H9 (cell line): ENCODE measurements at regions not wholly inside any gene's neighbourhood (a gene's known extent, or its start where the extent isn't known, plus 50 kb on each side); places are given as distances from the start of the nearest gene placed in this dataset.
A peak's percentile ranks its signal among the peaks of the same experiment; 100 is the strongest.

ENCODE experiments used
- DNase-seq: peaks from one replicate; pipeline ENCODE4 v3.0.0-alpha.2; 2017
- H2AFZ ChIP-seq: one replicate; pipeline ENCODE4 v1.6.1; 2013; ENCODE audit warnings: mild to moderate bottlenecking, low read length, control low read depth, moderate library complexity
- H2AK5ac ChIP-seq: 2 replicates; pipeline ENCODE4 v1.6.1; 2013; ENCODE audit warnings: low read length, control low read depth, mixed read lengths; ENCODE audit not compliant: insufficient read length
- H2BK120ac ChIP-seq: one replicate; pipeline ENCODE4 v1.6.1; 2013; ENCODE audit warnings: low read depth, mild to moderate bottlenecking, low read length, control low read depth, inconsistent platforms; ENCODE audit not compliant: poor library complexity, severe bottlenecking
- H2BK12ac ChIP-seq: 2 replicates; pipeline ENCODE4 v1.6.1; 2013; ENCODE audit warnings: low read length, control low read depth, mixed read lengths, low read depth; ENCODE audit not compliant: insufficient read length
- H2BK15ac ChIP-seq: 2 replicates; pipeline ENCODE4 v1.6.1; 2013; ENCODE audit warnings: low read depth, low read length, control low read depth
- H2BK20ac ChIP-seq: one replicate; pipeline ENCODE4 v1.6.1; 2013; ENCODE audit warnings: low read depth, mild to moderate bottlenecking, low read length, control low read depth, inconsistent platforms; ENCODE audit not compliant: poor library complexity, severe bottlenecking
- H2BK5ac ChIP-seq: 2 replicates; pipeline ENCODE4 v1.6.1; 2013; ENCODE audit warnings: low read length, control low read depth, mixed read lengths; ENCODE audit not compliant: insufficient read length
- H3K14ac ChIP-seq: 2 replicates; pipeline ENCODE4 v1.6.1; 2013; ENCODE audit warnings: low read length, control low read depth; ENCODE audit not compliant: insufficient read depth
- H3K18ac ChIP-seq: 2 replicates; pipeline ENCODE4 v1.6.1; 2013; ENCODE audit warnings: low read depth, mild to moderate bottlenecking, mixed read lengths, low read length, control low read depth; ENCODE audit not compliant: insufficient read length
- H3K23ac ChIP-seq: 2 replicates; pipeline ENCODE4 v1.6.1; 2013; ENCODE audit warnings: low read length, control low read depth, mixed read lengths, low read depth; ENCODE audit not compliant: insufficient read length
- H3K23me2 ChIP-seq: 2 replicates; pipeline ENCODE4 v1.6.1; 2013; ENCODE audit warnings: low read depth, mild to moderate bottlenecking, mixed read lengths, low read length, control low read depth; ENCODE audit not compliant: insufficient read length, poor library complexity, severe bottlenecking
- H3K27ac ChIP-seq: 2 replicates; pipeline ENCODE4 v1.5.1; 2013; ENCODE audit warnings: low read length, control low read depth, mixed read lengths, low read depth; ENCODE audit not compliant: insufficient read length
- H3K27me3 ChIP-seq: 2 replicates; pipeline ENCODE4 v1.6.1; 2013; ENCODE audit warnings: low read length, control low read depth, inconsistent platforms; ENCODE audit not compliant: insufficient read depth
- H3K4ac ChIP-seq: 2 replicates; pipeline ENCODE4 v1.6.1; 2013; ENCODE audit warnings: low read depth, mild to moderate bottlenecking, control low read depth, inconsistent platforms, low read length, moderate library complexity
- H3K4me1 ChIP-seq: 2 replicates; pipeline ENCODE4 v1.6.1; 2013; ENCODE audit warnings: low read length, control low read depth, inconsistent platforms; ENCODE audit not compliant: insufficient read depth
- H3K4me2 ChIP-seq: 2 replicates; pipeline ENCODE4 v1.6.1; 2013; ENCODE audit warnings: low read length, control low read depth, mixed read lengths; ENCODE audit not compliant: insufficient read length, insufficient read depth
- H3K56ac ChIP-seq: 2 replicates; pipeline ENCODE4 v1.6.1; 2013; ENCODE audit warnings: low read depth, mild to moderate bottlenecking, mixed read lengths, low read length, control low read depth; ENCODE audit not compliant: insufficient read length
- H3K79me1 ChIP-seq: 2 replicates; pipeline ENCODE4 v1.6.1; 2013; ENCODE audit warnings: low read depth, mild to moderate bottlenecking, moderate library complexity, low read length, control low read depth, inconsistent platforms; ENCODE audit not compliant: insufficient read depth, poor library complexity, severe bottlenecking
- H3K79me2 ChIP-seq: 2 replicates; pipeline ENCODE4 v1.6.1; 2013; ENCODE audit warnings: low read length, control low read depth, inconsistent platforms; ENCODE audit not compliant: insufficient read depth
- H3K9ac ChIP-seq: 2 replicates; pipeline ENCODE4 v1.6.1; 2013; ENCODE audit warnings: low read length, control low read depth, mixed read lengths; ENCODE audit not compliant: insufficient read length; ENCODE audit errors: extremely low read depth
- H3K9me3 ChIP-seq: one replicate; pipeline ENCODE4 v1.6.1; 2013; ENCODE audit warnings: low read depth, low read length, inconsistent platforms; ENCODE audit not compliant: control insufficient read depth
- H3T11ph ChIP-seq: one replicate; pipeline ENCODE4 v1.6.1; 2013; ENCODE audit warnings: mild to moderate bottlenecking, low read length, control low read depth, inconsistent platforms
- H4K20me1 ChIP-seq: one replicate; pipeline ENCODE4 v1.6.1; 2013; ENCODE audit not compliant: control insufficient read depth, insufficient read length, insufficient read depth
- H4K5ac ChIP-seq: 2 replicates; pipeline ENCODE4 v1.6.1; 2013; ENCODE audit warnings: low read depth, mild to moderate bottlenecking, mixed read lengths, low read length, control low read depth; ENCODE audit not compliant: insufficient read length
- H4K8ac ChIP-seq: replicated peaks from 2 replicates; pipeline ENCODE4 v1.6.1; 2013; ENCODE audit warnings: low read length, control low read depth, mixed read lengths, low read depth; ENCODE audit not compliant: insufficient read length
- H4K91ac ChIP-seq: 2 replicates; pipeline ENCODE4 v1.6.1; 2013; ENCODE audit warnings: low read depth, mild to moderate bottlenecking, moderate library complexity, mixed read lengths, low read length, control low read depth; ENCODE audit not compliant: insufficient read length
- H3K27ac Mint-ChIP-seq, 3 experiments: 2 replicates in 2 of 3; 3 replicates in 1 of 3; pipeline ENCODE4 v1.8.0; 2020 to 2021; ENCODE audit warnings: mixed read lengths in 3 of 3, mild to moderate bottlenecking in 1 of 3, moderate library complexity in 1 of 3
- H3K27me3 Mint-ChIP-seq: 2 replicates; pipeline ENCODE4 v1.8.0; 2021; ENCODE audit warnings: low read depth, mild to moderate bottlenecking, moderate library complexity, mixed read lengths
- H3K36me3 Mint-ChIP-seq, 3 experiments: 2 replicates in 2 of 3; 3 replicates in 1 of 3; pipeline ENCODE4 v1.8.0; 2020 to 2021; ENCODE audit warnings: low read depth in 3 of 3, mixed read lengths in 3 of 3; ENCODE audit not compliant: insufficient read depth in 1 of 3
- H3K4me1 Mint-ChIP-seq, 2 experiments: 2 replicates each; pipeline ENCODE4 v1.8.0; 2020; ENCODE audit warnings: mixed read lengths in 2 of 2
- H3K4me3 Mint-ChIP-seq, 2 experiments: 2 replicates in 1 of 2; 3 replicates in 1 of 2; pipeline ENCODE4 v1.8.0; 2020 to 2021; ENCODE audit warnings: mild to moderate bottlenecking in 2 of 2, mixed read lengths in 2 of 2, moderate library complexity in 1 of 2
- H3K9me3 Mint-ChIP-seq, 2 experiments: 2 replicates in 1 of 2; 3 replicates in 1 of 2; pipeline ENCODE4 v1.8.0; 2020; ENCODE audit warnings: mild to moderate bottlenecking in 2 of 2, mixed read lengths in 2 of 2, moderate library complexity in 1 of 2
- CTCF ChIP-seq: fragments of 200-600 bp; sonication (generic); conservative IDR thresholded peaks from 3 replicates; pipeline ENCODE4 v1.8.0; 2021; ENCODE audit warnings: antibody characterized with exemption, mild to moderate bottlenecking
- WGBS: extraction: QIAGEN DNeasy Blood & Tissue Kit; methylation state at CpG from one replicate; pipeline ENCODE4 v1.1.7; 2013; ENCODE audit warnings: missing lambda C conversion rate, low lambda C conversion rate, mixed read lengths; ENCODE audit not compliant: insufficient read length; ENCODE audit errors: extremely low coverage; 5-methylcytosine and 5-hydroxymethylcytosine counted together

- Histone ChIP-seq H3K79me1 (no peaks in the 10 kb centered on the region), H3K9me3 (no peaks in the 10 kb centered on the region), H4K5ac (no peak overlapping the region), H2BK120ac (no peak overlapping the region), H2BK15ac (no peak overlapping the region), H3K79me2 (no peaks in the 10 kb centered on the region), H3K4me1 (no peaks in the 10 kb centered on the region; the same call in 1 of the 2 replicates), H4K20me1 (no peaks in the 10 kb centered on the region), H3K18ac (no peak overlapping the region), H3K27ac (no peak overlapping the region), H4K91ac (no peak overlapping the region), H2BK12ac (no peak overlapping the region), H3K9ac (no peak overlapping the region), H3K23ac (no peak overlapping the region), H3K27me3 (no peaks in the 10 kb centered on the region), H2AK5ac (no peak overlapping the region), H2AFZ (peak overlapping the region; percentile 80), H3K56ac (no peak overlapping the region), H3T11ph (no peak overlapping the region), H2BK20ac (no peak overlapping the region), H2BK5ac (no peak overlapping the region), H3K4ac (no peak overlapping the region), H3K23me2 (no peaks in the 10 kb centered on the region), H3K4me2 (no peak overlapping the region), H4K8ac (no peak overlapping the region), H3K14ac (no peak overlapping the region)
- DNase-seq, result no peak
- H3K27ac Mint-ChIP-seq, result peak overlapping the region; percentile 56 to 77 (median 71); a peak in 6 of 7 replicates
- WGBS, result no CpG with 5 or more reads among the region's 1 CpG
- peaks cover 7% of the 10 kb centered on the region in 2 experiments; a peak in 3 of 4 replicates for H3K4me1 Mint-ChIP-seq
- no peak for TF ChIP-seq CTCF
- H3K9me3 Mint-ChIP-seq, result peaks cover 0 to 4% of the 10 kb centered on the region in 2 experiments; a peak in 4 of 5 replicates
- H3K27me3 Mint-ChIP-seq, result no peaks in the 10 kb centered on the region
- peaks cover 0 to 8% (median 0%) of the 10 kb centered on the region in 3 experiments; a peak in 1 of 7 replicates for H3K36me3 Mint-ChIP-seq
- H3K4me3 Mint-ChIP-seq, result no peak overlapping the region
These were observed 825.6 kb downstream of the SLITRK6 start for GRCh38 chr13:84973661-84974060.
